Fibroblast of lung (primary cell): ENCODE measurements at regions not wholly inside any gene's neighbourhood (a gene's known extent, or its start where the extent isn't known, plus 50 kb on each side); places are given as distances from the start of the nearest gene placed in this dataset.

Experiments
- CTCF ChIP-seq, 2 donors: IDR thresholded peaks in 1 of 2; conservative IDR thresholded peaks in 1 of 2; 1 replicate in 1 of 2; 2 replicates in 1 of 2; pipeline ENCODE4 v1.5.1; 2011 to 2012; ENCODE audit warnings: low read length in 2 of 2, control low read depth in 1 of 2, inconsistent platforms in 1 of 2, low read depth in 1 of 2, mild to moderate bottlenecking in 1 of 2
- EZH2 ChIP-seq: IDR thresholded peaks from 2 replicates; pipeline ENCODE4 v1.5.1; 2012; ENCODE audit warnings: low read length, control low read depth, mild to moderate bottlenecking; ENCODE audit errors: missing control alignments

- TF ChIP-seq CTCF (conservative IDR thresholded peaks at IDR 0.05 in 1 of 2, IDR thresholded peaks at IDR 0.05 in 1 of 2; ENCODE audit: low read depth in 1 of 2, low read length in 2 of 2) (no peak), EZH2 (no peak)
Measured at GRCh38 chr5:167985373-167985772, 306.1 kb upstream of the WWC1 start.
